Cardiac fibroblast (primary cell): ENCODE measurements at regions not wholly inside any gene's neighbourhood (a gene's known extent, or its start where the extent isn't known, plus 50 kb on each side); places are given as distances from the start of the nearest gene placed in this dataset.

Experiments used
- DNase-seq, 2 donors: peaks; one replicate each; pipeline versions ENCODE4 v3.0.0 to v3.0.0-alpha.2; 2010; ENCODE audit warnings: low read depth in 2 of 2
- H3K4me3 ChIP-seq, 2 donors: replicated peaks in 1 of 2; 1 replicate in 1 of 2; 2 replicates in 1 of 2; pipeline ENCODE4 v1.5.1; 2011; ENCODE audit warnings: low read depth in 2 of 2, low read length in 2 of 2, mild to moderate bottlenecking in 2 of 2, moderate library complexity in 1 of 2
- CTCF ChIP-seq: IDR thresholded peaks from one replicate; pipeline ENCODE4 v1.5.1; 2011; ENCODE audit warnings: low read depth, mild to moderate bottlenecking, low read length, inconsistent platforms

- DNase-seq, result no peak
- no peak for TF ChIP-seq CTCF
- H3K4me3 ChIP-seq, result no peak overlapping the region
Measured at GRCh38 chr9:32011049-32011448, 373.4 kb upstream of the ACO1 start.

DNA sequence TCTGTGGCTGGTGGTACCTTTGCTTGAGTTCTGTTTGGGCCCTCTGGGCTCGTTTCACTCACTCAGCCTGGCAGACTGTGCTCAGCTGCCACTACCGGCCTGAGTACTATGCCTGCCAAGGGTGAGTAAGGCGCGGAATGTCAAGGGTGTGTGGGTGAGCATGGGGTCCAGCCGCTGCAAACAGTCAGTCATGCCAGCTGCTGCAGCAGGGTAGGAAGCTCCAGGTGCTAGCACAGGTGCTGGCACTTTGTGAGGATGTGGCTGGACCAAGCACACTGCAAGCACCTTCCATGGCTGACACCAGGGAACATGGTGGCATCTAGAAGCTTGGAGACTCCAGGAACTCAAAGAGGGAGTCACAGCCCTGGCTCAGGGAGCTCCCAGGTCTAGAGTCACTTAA is 368.6 kb upstream of the ACO1 start:
- TF ChIP-seq CTCF, result no peak
- no peak for DNase-seq
- no peak overlapping the region for H3K4me3 ChIP-seq

- TF ChIP-seq CTCF, result no peak
- no peak overlapping the region for H3K4me3 ChIP-seq
- DNase-seq, result no peak
Measured at GRCh38 chr9:32045513-32045912, 338.9 kb upstream of the ACO1 start.

DNA sequence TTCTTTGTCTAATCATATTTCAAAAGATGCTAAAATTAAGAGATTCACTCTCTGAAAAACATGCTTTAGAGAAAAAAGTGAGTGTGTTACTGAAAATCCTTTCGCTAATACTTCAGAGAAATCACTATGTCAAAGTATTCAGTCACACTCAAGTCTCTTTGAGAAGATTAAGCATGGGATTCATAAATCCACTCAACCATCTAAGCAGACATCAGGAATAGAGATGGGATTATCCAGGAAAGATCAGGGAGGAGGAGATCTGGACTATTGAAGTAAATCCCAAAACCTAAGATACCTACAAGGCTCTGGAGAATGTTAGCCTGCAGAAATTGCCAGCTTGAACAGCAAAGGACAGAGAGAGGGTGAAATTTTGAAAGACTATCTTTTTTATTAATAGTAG is 317.2 kb upstream of the ACO1 start:
- no peak for DNase-seq
- no peak overlapping the region for H3K4me3 ChIP-seq
- TF ChIP-seq CTCF, result no peak

GRCh38 chr9:32069169-32069813 is 315.2 kb upstream of the ACO1 start:
- peak in 1 of 2 donors; percentile 2 for DNase-seq
- H3K4me3 ChIP-seq, result no peak overlapping the region

GRCh38 chr9:32069969-32070368 is 314.5 kb upstream of the ACO1 start:
- TF ChIP-seq CTCF, result no peak
- no peak overlapping the region for H3K4me3 ChIP-seq
- no peak for DNase-seq

More at GRCh38 chr9:32069169-32069813, 315.2 kb upstream of the ACO1 start:
- TF ChIP-seq CTCF, result no peak

DNA sequence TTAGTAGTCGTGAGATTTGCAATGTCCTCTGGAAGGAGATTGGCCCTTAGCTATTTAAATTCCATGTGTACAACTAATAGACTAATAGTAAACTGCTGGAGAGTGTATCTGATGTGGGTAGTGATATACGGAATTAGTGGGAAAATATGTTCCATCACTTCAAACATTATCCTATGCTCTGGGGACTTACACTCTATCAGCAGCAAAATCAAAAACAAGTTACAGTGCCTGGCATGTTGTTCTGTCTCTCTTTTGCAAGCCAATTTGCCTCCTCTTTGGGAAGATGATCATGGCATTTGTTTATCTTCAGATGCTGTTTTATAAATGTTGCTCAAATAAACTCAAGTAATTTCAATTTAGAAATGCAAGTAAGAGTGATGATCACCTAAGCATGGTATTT is 311.9 kb upstream of the ACO1 start:
- no peak for TF ChIP-seq CTCF
- no peak for DNase-seq
- no peak overlapping the region for H3K4me3 ChIP-seq
